Testis (tissue), 2 donors: ENCODE measurements at regions not wholly inside any gene's neighbourhood (a gene's known extent, or its start where the extent isn't known, plus 50 kb on each side); places are given as distances from the start of the nearest gene placed in this dataset.

Experiments used
- CTCF ChIP-seq, 3 experiments: fragments of 450-650 bp in 2 of 3; fragments of 200-600 bp in 1 of 3; sonication (generic) in 1 of 3; IDR thresholded peaks; one replicate each; pipeline ENCODE4 v1.5.1; 2016 to 2019; ENCODE audit warnings: antibody characterized with exemption in 3 of 3, mild to moderate bottlenecking in 2 of 3, moderate library complexity in 1 of 3
- POLR2A ChIP-seq: fragments of 450-650 bp; IDR thresholded peaks from one replicate; pipeline ENCODE4 v1.6.1; 2017; ENCODE audit warnings: antibody characterized with exemption, mild to moderate bottlenecking, moderate library complexity

- TF ChIP-seq POLR2A (no peak), CTCF (IDR thresholded peaks at IDR 0.05) (no peak)
Measured at GRCh38 chr20:58137651-58138265, 90.7 kb downstream of the ANKRD60 start.
